GM23338 (cell line): ENCODE measurements at regions not wholly inside any gene's neighbourhood (a gene's known extent, or its start where the extent isn't known, plus 50 kb on each side); places are given as distances from the start of the nearest gene placed in this dataset.

Experiments
- ATAC-seq: fragments of 200-7000 bp; cut with Tn5 transposase; 3 replicates; pipeline ENCODE4 v1.9.1; 2020
- DNase-seq: peaks from one replicate; pipeline ENCODE4 v3.0.0-alpha.2; 2015; ENCODE audit warnings: low spot score
- H2AFZ ChIP-seq: fragments of 200-600 bp; sonication (generic); 2 replicates; pipeline ENCODE4 v1.8.0; 2016; ENCODE audit warnings: antibody characterized with exemption, mild to moderate bottlenecking, moderate library complexity
- H3F3A ChIP-seq: fragments of 200-600 bp; sonication (generic); replicated peaks from 2 replicates; pipeline ENCODE4 v1.8.0; 2017; ENCODE audit warnings: antibody characterized with exemption, mixed run types, low read depth
- H3K27ac ChIP-seq: fragments of 200-600 bp; sonication (generic); 2 replicates; pipeline ENCODE4 v1.6.1; 2016; ENCODE audit warnings: low read depth
- H3K27me3 ChIP-seq: fragments of 200-600 bp; sonication (generic); 2 replicates; pipeline ENCODE4 v1.8.0; 2016; ENCODE audit warnings: mild to moderate bottlenecking, mixed run types, moderate library complexity; ENCODE audit not compliant: insufficient read depth
- H3K36me3 ChIP-seq: fragments of 200-600 bp; sonication (generic); 2 replicates; pipeline ENCODE4 v1.8.0; 2016; ENCODE audit warnings: mild to moderate bottlenecking; ENCODE audit not compliant: insufficient read depth
- H3K4me1 ChIP-seq: fragments of 200-600 bp; sonication (generic); 2 replicates; pipeline ENCODE4 v1.8.0; 2016; ENCODE audit warnings: mild to moderate bottlenecking, moderate library complexity; ENCODE audit not compliant: insufficient read depth
- H3K4me2 ChIP-seq: fragments of 200-600 bp; sonication (generic); 2 replicates; pipeline ENCODE4 v1.7.1; 2017; ENCODE audit warnings: mixed run types
- H3K4me3 ChIP-seq: fragments of 200-600 bp; sonication (generic); 2 replicates; pipeline ENCODE4 v1.6.1; 2016; ENCODE audit warnings: mixed run types
- H3K79me2 ChIP-seq: fragments of 200-600 bp; sonication (generic); replicated peaks from 2 replicates; pipeline ENCODE4 v1.8.0; 2017; ENCODE audit warnings: mild to moderate bottlenecking; ENCODE audit not compliant: insufficient read depth
- H3K9me2 ChIP-seq: fragments of 200-600 bp; sonication (generic); 2 replicates; pipeline ENCODE4 v1.8.0; 2017; ENCODE audit not compliant: insufficient read depth
- H4K20me1 ChIP-seq: fragments of 200-600 bp; sonication (generic); replicated peaks from 2 replicates; pipeline ENCODE4 v1.8.0; 2017; ENCODE audit warnings: mild to moderate bottlenecking; ENCODE audit not compliant: insufficient read depth
- H3K27ac Mint-ChIP-seq: 2 replicates; pipeline ENCODE4 v1.8.0; 2020; ENCODE audit warnings: inconsistent platforms, mild to moderate bottlenecking, moderate library complexity, mixed read lengths
- H3K27me3 Mint-ChIP-seq: 3 replicates; pipeline ENCODE4 v1.8.0; 2022; ENCODE audit warnings: low read depth, mild to moderate bottlenecking, moderate library complexity, mixed read lengths, inconsistent platforms; ENCODE audit not compliant: insufficient read depth, poor library complexity
- H3K36me3 Mint-ChIP-seq: 3 replicates; pipeline ENCODE4 v1.8.0; 2021; ENCODE audit warnings: low read depth, mild to moderate bottlenecking, inconsistent platforms, moderate library complexity, mixed read lengths
- H3K4me1 Mint-ChIP-seq: 3 replicates; pipeline ENCODE4 v1.8.0; 2020; ENCODE audit warnings: mild to moderate bottlenecking, inconsistent platforms, mixed read lengths
- H3K4me3 Mint-ChIP-seq: 3 replicates; pipeline ENCODE4 v1.8.0; 2021; ENCODE audit warnings: moderate library complexity, mild to moderate bottlenecking, inconsistent platforms, mixed read lengths
- H3K9me3 Mint-ChIP-seq: 3 replicates; pipeline ENCODE4 v1.8.0; 2020; ENCODE audit warnings: moderate library complexity, mild to moderate bottlenecking, inconsistent platforms, mixed read lengths
- CREB1 ChIP-seq: fragments of 250-450 bp; sonication (Bioruptor Pico); IDR thresholded peaks from 2 replicates; pipeline ENCODE4 v1.5.0; 2020; ENCODE audit warnings: low read depth, mild to moderate bottlenecking, moderate library complexity
- CTCF ChIP-seq, 2 experiments: fragments of 200-600 bp in 1 of 2; sonication (generic) in 1 of 2; conservative IDR thresholded peaks; 2 replicates each; pipeline versions ENCODE4 v1.5.1 to v1.6.1; 2016 to 2017; ENCODE audit warnings: antibody characterized with exemption in 2 of 2, low read depth in 2 of 2, mild to moderate bottlenecking in 2 of 2, moderate library complexity in 1 of 2
- EZH2 ChIP-seq: fragments of 200-600 bp; sonication (generic); IDR thresholded peaks from one replicate; pipeline ENCODE4 v1.8.0; 2017; ENCODE audit warnings: antibody characterized with exemption, mild to moderate bottlenecking, low read depth; ENCODE audit not compliant: unreplicated experiment
- EZH2phosphoT487 ChIP-seq: fragments of 200-600 bp; sonication (generic); IDR thresholded peaks from one replicate; pipeline ENCODE4 v1.8.1; 2018; ENCODE audit warnings: antibody characterized with exemption; ENCODE audit not compliant: unreplicated experiment
- JUNB ChIP-seq: IDR thresholded peaks from one replicate; pipeline ENCODE4 v1.6.1; 2016; ENCODE audit warnings: antibody characterized with exemption; ENCODE audit not compliant: unreplicated experiment
- NANOG ChIP-seq: IDR thresholded peaks from 2 replicates; pipeline ENCODE4 v1.6.1; 2016; ENCODE audit warnings: antibody characterized with exemption, borderline replicate concordance
- POLR2AphosphoS5 ChIP-seq: IDR thresholded peaks from 2 replicates; pipeline ENCODE4 v1.6.1; 2016; ENCODE audit warnings: antibody characterized with exemption, low read depth
- REST ChIP-seq: IDR thresholded peaks from one replicate; pipeline ENCODE4 v1.6.1; 2018; ENCODE audit warnings: antibody characterized with exemption; ENCODE audit not compliant: unreplicated experiment
- STAT1 ChIP-seq: IDR thresholded peaks from one replicate; pipeline ENCODE4 v1.6.1; 2016; ENCODE audit warnings: antibody characterized with exemption; ENCODE audit not compliant: unreplicated experiment
- ZNF114 ChIP-seq: fragments of 250-450 bp; sonication (Bioruptor Pico); IDR thresholded peaks from 2 replicates; pipeline ENCODE4 v1.5.0; 2020; ENCODE audit warnings: mild to moderate bottlenecking, moderate library complexity
- ZNF331 ChIP-seq: fragments of 250-450 bp; sonication (Bioruptor Pico); IDR thresholded peaks from 2 replicates; pipeline ENCODE4 v1.5.0; 2020; ENCODE audit warnings: low read depth, mild to moderate bottlenecking, moderate library complexity
- TF ChIP-seq, protein P1 (sequence below): IDR thresholded peaks from 2 replicates; pipeline ENCODE4 v1.6.1; 2016; ENCODE audit warnings: antibody characterized with exemption
- TF ChIP-seq, protein P2 (sequence below): fragments of 250-450 bp; sonication (Bioruptor Pico); IDR thresholded peaks from 2 replicates; pipeline ENCODE4 v1.5.0; 2020; ENCODE audit warnings: mild to moderate bottlenecking, moderate library complexity

- Histone ChIP-seq H3K9me2 (peaks cover 10% of the 10 kb centered on the region; the same call in 1 of the 2 replicates), H3K4me3 (no peak overlapping the region), H3K36me3 (no peaks in the 10 kb centered on the region), H3F3A (no peaks in the 10 kb centered on the region), H3K27ac (no peak overlapping the region), H3K79me2 (no peaks in the 10 kb centered on the region), H2AFZ (no peak overlapping the region), H3K27me3 (no peaks in the 10 kb centered on the region), H3K4me1 (no peaks in the 10 kb centered on the region), H4K20me1 (no peaks in the 10 kb centered on the region), H3K4me2 (no peak overlapping the region)
- Mint-ChIP-seq H3K9me3 (peaks cover 24% of the 10 kb centered on the region), H3K27ac (no peak overlapping the region), H3K36me3 (peaks cover 12% of the 10 kb centered on the region), H3K27me3 (no peaks in the 10 kb centered on the region), H3K4me1 (no peaks in the 10 kb centered on the region), H3K4me3 (no peak overlapping the region)
- TF ChIP-seq JUNB, result no peak
- TF ChIP-seq REST, result no peak
- TF ChIP-seq, protein P1, sequence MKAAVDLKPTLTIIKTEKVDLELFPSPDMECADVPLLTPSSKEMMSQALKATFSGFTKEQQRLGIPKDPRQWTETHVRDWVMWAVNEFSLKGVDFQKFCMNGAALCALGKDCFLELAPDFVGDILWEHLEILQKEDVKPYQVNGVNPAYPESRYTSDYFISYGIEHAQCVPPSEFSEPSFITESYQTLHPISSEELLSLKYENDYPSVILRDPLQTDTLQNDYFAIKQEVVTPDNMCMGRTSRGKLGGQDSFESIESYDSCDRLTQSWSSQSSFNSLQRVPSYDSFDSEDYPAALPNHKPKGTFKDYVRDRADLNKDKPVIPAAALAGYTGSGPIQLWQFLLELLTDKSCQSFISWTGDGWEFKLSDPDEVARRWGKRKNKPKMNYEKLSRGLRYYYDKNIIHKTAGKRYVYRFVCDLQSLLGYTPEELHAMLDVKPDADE, result no peak
- TF ChIP-seq EZH2phosphoT487, result no peak
- TF ChIP-seq EZH2, result no peak
- no peak for TF ChIP-seq ZNF114 (CRISPR knock-in tag)
- no peak for TF ChIP-seq CTCF (conservative IDR thresholded peaks at IDR 0.05; ENCODE audit: low read depth in 2 of 2)
- TF ChIP-seq POLR2AphosphoS5, result no peak
- no peak for TF ChIP-seq NANOG
- TF ChIP-seq ZNF331 (CRISPR knock-in tag), result no peak
- TF ChIP-seq, protein P2, sequence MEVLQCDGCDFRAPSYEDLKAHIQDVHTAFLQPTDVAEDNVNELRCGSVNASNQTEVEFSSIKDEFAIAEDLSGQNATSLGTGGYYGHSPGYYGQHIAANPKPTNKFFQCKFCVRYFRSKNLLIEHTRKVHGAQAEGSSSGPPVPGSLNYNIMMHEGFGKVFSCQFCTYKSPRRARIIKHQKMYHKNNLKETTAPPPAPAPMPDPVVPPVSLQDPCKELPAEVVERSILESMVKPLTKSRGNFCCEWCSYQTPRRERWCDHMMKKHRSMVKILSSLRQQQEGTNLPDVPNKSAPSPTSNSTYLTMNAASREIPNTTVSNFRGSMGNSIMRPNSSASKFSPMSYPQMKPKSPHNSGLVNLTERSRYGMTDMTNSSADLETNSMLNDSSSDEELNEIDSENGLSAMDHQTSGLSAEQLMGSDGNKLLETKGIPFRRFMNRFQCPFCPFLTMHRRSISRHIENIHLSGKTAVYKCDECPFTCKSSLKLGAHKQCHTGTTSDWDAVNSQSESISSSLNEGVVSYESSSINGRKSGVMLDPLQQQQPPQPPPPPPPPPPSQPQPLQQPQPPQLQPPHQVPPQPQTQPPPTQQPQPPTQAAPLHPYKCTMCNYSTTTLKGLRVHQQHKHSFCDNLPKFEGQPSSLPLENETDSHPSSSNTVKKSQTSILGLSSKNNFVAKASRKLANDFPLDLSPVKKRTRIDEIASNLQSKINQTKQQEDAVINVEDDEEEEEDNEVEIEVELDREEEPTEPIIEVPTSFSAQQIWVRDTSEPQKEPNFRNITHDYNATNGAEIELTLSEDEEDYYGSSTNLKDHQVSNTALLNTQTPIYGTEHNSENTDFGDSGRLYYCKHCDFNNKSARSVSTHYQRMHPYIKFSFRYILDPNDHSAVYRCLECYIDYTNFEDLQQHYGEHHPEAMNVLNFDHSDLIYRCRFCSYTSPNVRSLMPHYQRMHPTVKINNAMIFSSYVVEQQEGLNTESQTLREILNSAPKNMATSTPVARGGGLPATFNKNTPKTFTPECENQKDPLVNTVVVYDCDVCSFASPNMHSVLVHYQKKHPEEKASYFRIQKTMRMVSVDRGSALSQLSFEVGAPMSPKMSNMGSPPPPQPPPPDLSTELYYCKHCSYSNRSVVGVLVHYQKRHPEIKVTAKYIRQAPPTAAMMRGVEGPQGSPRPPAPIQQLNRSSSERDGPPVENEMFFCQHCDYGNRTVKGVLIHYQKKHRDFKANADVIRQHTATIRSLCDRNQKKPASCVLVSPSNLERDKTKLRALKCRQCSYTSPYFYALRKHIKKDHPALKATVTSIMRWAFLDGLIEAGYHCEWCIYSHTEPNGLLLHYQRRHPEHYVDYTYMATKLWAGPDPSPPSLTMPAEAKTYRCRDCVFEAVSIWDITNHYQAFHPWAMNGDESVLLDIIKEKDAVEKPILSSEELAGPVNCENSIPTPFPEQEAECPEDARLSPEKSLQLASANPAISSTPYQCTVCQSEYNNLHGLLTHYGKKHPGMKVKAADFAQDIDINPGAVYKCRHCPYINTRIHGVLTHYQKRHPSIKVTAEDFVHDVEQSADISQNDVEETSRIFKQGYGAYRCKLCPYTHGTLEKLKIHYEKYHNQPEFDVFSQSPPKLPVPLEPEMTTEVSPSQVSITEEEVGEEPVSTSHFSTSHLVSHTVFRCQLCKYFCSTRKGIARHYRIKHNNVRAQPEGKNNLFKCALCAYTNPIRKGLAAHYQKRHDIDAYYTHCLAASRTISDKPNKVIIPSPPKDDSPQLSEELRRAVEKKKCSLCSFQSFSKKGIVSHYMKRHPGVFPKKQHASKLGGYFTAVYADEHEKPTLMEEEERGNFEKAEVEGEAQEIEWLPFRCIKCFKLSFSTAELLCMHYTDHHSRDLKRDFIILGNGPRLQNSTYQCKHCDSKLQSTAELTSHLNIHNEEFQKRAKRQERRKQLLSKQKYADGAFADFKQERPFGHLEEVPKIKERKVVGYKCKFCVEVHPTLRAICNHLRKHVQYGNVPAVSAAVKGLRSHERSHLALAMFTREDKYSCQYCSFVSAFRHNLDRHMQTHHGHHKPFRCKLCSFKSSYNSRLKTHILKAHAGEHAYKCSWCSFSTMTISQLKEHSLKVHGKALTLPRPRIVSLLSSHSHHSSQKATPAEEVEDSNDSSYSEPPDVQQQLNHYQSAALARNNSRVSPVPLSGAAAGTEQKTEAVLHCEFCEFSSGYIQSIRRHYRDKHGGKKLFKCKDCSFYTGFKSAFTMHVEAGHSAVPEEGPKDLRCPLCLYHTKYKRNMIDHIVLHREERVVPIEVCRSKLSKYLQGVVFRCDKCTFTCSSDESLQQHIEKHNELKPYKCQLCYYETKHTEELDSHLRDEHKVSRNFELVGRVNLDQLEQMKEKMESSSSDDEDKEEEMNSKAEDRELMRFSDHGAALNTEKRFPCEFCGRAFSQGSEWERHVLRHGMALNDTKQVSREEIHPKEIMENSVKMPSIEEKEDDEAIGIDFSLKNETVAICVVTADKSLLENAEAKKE (CRISPR knock-in tag), result no peak
- TF ChIP-seq CREB1 (CRISPR knock-in tag), result no peak
- no peak for TF ChIP-seq STAT1
- no peak for DNase-seq
- no peak for ATAC-seq
Measured at GRCh38 chr18:42137693-42138375, 182.8 kb downstream of the PIK3C3 start.
